GM18873 (cell line): ENCODE measurements at regions not wholly inside any gene's neighbourhood (a gene's known extent, or its start where the extent isn't known, plus 50 kb on each side); places are given as distances from the start of the nearest gene placed in this dataset.
"Not testable (repeated sequence)": the region's sequence is repeated elsewhere in the genome, so short reads cannot be mapped to it uniquely, and the experiment has no call there.

Source experiments
- ATAC-seq: cut with Tn5 transposase; IDR thresholded peaks from one replicate; pipeline ENCODE4 v1.9.1; 2021; ENCODE audit warnings: mild to moderate bottlenecking, moderate library complexity, moderate number of reproducible peaks; ENCODE audit not compliant: unreplicated experiment, low FRiP score

DNA sequence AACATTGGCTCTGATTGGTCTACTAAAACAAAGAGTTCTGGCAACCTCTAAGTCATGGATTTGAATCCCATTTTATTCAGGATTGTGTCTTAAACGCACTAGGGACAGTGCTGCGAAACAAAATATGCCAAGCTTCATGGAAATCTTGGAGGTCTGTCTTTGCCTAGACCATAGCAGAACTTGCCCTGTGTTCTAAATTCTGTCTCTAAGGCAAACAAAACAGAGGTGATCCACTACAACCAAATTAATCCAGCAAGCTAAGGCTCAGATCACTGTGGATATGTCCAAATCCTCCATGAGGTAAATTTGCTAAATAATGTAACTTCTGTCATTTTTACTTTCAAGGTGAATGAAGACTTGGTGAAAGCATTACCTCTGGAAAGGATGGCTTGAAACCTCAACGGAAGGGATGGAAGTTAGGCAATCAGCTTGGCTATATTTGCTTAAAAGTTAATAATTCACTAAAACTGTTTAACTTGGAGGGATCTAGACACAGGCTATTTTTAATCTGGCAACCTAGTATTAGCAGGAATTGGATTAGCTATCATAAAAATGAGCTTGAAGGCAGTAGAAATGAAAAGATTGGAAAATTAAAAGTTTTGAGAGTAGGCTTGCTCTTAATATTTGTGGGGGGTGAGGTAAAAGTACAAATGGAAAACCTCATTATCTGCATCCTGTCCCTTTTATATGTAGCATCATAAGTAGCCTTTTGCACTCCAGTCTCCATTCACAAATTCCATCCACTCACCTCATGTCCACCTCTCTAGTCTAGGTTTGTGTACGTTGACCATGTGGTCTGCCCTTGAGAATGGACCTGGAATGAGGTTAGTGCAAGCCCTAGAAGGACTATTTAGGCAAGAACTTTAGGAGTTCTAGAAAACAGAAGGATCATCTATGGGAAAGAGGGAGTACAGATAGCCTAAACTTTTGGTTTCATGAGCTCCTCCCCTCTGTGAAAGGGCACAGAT, 176.2 kb downstream of the SMC2 start:
- no peak for ATAC-seq

DNA sequence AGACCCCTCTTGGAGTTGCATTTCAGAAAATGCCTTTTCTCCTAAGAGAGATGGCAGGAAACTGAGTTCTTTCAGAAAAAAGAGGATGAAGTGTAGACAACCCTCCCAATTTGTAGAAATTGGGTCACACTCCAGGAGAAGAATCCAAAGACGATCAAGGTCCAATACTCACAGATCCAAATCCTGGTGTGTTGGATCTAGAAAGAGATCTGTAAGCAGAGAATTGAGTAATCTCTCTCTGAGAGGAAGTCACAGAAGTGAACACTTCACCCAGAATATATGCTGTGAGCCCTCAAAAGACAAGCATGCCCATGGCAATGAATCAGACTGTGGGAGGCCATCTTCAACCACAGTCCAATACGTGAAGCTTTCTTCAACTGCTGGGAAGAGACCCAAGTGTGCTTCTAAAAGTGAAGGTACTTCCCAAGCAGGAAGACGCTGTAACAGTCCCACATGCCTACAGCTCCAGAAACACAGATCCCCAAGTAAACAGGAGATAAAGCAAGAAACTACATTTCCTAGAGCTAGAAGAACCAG, 182.7 kb downstream of the SMC2 start:
- ATAC-seq, result no peak

- ATAC-seq, result no peak
Measured at GRCh38 chr9:104278929-104279496, 184.9 kb downstream of the SMC2 start.

- ATAC-seq, result no peak
Measured at GRCh38 chr9:104279535-104280177, 185.5 kb downstream of the SMC2 start.

DNA sequence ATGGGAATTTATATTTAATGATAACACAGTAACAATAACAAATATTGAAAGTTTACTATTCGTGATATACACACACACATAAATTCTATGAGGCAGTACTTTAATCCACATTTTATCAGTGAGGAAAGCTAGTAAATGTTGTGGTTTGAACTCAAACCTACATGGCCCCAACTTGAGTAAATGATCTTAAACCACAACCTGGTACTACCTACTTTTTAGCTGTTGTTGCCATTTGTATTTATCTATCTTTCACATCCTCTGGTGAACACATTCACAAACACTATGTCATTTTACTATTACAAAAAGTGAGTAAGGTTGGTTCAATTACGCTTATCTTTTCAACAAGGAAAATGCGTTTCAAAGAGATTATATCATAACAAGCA, 186.1 kb downstream of the SMC2 start:
- ATAC-seq, result no peak

GRCh38 chr9:104280711-104281110, 186.6 kb downstream of the SMC2 start:
- no peak for ATAC-seq

DNA sequence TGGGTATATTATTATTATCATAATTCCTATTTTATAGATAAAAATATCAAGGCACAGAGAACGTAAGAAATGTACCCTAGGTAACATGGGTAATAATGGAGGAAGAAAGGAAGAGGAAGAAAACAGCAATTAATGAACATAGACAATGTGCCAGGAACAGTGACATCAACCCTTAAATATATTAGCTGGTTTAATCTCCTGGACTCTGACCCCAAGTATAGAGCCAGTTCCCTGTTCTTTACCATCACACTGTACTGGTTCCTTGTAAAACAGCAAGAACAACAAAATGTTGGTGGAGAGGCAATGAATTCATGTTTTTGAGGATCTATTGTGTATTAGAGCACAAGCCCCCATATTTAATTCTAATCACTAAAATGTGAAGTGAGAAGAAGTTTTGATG, 192.1 kb downstream of the SMC2 start:
- ATAC-seq, result no peak

DNA sequence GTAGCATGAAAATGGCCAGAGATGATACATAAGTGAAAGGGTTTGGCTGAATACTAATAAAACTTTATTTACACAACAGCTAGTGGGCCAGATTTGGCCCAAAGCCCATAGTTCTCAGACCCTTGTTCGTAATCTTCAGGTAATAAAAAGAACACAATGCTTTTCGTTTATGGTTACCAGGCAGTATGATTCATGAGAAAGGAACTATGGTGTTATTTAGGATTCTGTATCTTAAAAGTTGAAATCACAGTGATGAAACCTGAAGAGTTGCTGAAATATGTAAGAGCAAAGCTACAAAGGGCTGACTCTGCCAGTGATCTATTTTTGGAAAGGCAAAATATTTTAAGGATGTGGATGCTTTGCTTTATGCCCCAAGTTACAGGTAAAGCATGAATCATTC, 192.7 kb downstream of the SMC2 start:
- no peak for ATAC-seq

DNA sequence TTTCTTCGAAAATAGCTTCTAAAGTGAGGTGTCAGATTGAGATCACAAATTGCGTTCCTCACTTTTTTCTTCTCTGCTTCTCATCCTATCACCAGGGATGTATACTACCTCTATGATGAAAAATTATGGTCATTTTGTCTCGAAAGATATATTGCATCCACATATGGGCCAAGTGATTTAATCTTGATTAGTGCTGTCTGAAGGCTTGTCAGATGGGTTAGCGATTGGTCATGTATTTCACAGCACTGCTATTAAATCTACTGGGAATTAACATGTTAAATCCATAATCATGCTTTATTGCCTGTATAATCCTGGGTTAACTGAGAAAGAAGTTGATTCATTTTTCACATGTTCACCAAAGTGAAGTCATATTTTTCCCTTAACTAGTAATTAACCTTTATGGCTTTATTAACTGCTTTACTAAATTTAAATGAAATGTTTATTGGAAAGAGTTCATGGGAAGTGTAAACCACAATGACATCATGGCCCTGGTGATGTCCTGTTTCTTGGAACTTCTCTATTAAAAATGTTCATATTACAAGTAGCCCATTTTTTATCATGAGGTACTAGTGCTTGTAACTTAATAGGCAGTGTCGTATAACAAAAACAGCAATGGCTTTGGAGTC, 193.3 kb downstream of the SMC2 start:
- ATAC-seq, result no peak

DNA sequence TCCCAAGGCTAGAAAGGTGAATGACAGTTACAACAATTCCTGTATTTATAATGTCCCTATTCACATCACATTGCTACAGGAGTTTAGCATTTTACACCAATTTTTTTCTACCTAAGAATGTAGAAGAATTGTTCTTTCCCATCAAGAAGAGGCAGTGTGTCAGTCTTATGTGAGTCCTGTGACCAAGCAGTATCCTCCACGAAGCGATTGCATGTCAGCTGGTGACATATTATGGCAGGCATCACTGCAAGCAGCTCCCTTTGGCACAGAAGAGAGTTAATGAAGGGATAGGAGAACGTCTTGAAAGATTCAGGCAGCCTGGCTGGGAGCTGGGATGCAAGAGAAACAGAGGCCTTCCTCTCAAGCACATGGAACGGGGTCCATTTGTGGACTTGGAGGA, 199.8 kb downstream of the SMC2 start:
- ATAC-seq, result no peak

DNA sequence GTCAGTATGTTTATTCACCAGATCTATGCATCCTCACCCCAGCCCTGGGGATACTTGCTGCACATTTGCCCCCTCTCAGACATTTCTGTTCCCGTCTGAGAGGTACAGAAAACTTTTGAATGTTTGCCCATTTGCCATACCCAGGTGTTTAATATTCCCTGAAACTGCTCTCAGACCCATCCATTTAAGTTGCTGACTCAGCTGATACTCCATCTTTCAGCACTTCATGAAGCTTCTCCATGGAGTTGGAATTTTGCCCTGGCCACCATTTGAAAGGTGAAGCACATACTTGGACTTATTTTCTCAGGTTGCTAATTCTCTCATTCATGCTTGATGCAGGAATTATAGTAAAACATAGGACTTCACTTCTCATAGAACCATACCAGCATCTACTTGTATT, 203.9 kb upstream of the OR13F1 start:
- no peak for ATAC-seq

DNA sequence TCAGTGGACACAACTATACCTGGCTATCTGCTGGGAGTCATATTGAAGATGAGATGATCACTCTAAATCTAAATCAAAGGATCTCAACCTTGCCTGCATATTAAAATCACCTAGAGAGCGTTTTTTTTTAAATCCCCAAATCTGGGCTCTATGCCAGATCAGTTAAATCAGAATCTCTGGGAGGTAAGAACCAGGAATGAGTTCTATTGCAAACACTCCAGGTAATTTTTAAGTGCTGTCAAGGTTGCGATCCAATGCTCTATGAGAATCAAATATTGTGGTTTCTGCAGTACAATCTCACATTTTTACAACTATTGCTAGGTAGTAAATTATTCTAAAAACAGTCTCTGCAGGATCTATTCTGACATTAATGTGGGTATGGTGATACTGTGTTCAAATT, 202.3 kb upstream of the OR13F1 start:
- ATAC-seq, result no peak

DNA sequence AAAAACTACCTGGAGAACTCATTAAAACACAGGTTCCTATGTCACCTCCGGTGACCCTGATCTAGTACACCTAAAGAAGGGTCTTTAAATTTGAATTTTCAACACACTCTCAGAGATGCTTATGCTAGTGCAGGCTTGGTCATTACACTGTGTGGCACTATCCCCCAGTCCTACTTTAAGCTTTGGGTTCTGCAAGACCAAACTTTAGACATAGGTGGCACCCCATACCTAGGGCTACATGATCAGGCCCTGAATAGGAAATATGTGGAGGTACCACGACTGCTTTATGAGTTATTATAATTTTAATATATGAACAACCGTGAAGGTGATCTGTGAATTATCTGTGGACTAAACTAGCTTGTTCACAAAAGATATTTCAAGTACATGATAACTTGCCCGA, 201.3 kb upstream of the OR13F1 start:
- ATAC-seq, result no peak

DNA sequence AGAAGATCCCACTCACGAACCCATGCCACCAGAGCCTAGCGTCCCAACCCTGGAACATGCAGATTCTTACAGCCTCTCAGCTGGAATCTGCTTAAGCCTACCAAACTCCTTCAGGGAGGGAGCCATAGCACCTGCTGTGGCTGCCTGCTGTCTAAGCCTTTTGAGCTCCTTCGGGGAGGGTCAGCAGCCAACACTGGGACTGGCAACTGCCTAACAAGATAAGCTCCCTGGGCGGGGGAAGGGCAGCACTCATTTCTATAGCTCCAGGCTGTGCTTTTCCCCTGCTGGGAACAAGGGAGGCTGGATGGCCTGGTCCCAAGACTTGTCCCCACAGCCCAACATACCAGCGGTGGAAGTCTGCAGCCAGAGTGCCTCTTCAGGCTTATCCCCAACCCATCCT, 199.1 kb upstream of the OR13F1 start:
- no peak for ATAC-seq

DNA sequence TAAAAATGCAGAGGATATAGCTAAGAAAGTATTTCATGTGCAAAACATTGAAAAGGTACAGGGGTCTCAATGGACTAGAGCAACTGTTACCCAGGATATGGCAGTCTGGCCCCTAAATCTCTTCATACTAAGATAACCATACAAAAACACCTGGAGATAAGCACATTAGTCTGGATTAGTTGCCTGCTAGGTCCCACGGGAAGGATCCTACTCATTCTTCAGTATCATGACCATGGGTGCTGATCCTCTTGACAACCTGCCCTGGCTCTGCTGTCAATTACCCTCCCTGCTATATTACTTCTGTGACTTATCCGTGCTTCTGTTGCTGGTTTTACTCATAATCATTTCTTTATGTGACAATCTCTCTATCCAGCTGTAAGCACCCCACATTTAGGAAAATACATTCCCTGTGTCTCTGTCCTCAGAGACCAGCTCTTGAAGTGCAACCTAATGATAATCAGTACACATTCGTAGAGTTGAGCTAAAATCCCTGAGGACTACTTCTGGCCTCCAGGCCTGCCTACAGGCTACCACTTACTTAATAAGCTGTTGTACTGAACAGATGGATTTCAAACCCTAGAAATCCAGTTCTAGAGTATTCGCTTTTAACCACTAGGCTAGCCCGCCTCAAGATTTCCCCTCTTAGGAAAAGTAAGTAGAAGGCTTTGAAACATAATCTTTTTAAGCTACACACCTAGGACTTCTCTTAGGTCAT, 190.5 kb upstream of the OR13F1 start:
- no peak for ATAC-seq

- ATAC-seq, result not testable (repeated sequence)
Measured at GRCh38 chr9:104316201-104317009, 187.7 kb upstream of the OR13F1 start.

DNA sequence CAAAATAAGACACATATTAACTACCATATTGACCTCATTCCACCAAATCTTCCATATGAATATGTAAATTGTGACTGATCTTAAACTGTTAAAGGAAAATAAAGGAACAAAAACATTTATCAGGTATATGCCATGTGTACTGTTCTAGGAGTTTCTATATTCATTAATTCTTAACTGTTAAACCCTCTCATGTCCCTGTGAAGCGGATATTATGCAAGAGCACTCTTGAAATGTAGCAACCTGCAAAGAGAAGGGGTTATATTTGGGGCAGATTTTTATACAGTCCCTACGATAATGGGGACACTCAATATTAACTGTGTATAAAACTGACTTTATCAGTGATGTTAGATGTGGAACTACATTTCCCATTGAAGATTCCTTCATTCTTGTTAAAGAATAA, 184.9 kb upstream of the OR13F1 start:
- ATAC-seq, result no peak

GRCh38 chr9:104319685-104320084, 184.4 kb upstream of the OR13F1 start:
- no peak for ATAC-seq

- no peak for ATAC-seq
Measured at GRCh38 chr9:104322596-104322995, 181.5 kb upstream of the OR13F1 start.
